ENCODE measurements at regions not wholly inside any gene's neighbourhood (a gene's known extent, or its start where the extent isn't known, plus 50 kb on each side); places are given as distances from the start of the nearest gene placed in this dataset.

DNA sequence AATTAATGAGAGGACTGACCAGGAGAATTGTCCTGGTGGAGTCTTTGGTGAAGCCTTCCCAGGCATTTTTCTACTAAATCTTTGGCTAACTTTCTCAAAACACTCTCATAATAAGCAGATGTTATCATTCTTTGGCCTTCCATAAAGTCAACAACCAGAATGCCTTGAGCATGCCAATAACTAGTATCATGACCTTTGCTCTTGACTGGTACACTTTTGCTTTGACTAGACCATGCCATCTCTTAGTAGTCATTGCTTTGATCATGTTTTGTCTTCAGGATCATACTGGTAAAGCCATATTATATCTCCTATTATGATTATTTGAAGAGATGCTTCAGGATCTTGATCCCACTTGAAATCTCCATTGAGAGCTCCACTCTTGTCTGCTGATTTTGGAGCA lies 506.9 kb downstream of the ELAVL2 start:
- no peaks in the 10 kb centered on the region for H3K4me1 ChIP-seq (ENCODE audit: control insufficient read depth, insufficient read depth, low read length)
- CTCF ChIA-PET: no interaction called here
- no peak overlapping the region for H2AFZ ChIP-seq (replicated peaks; ENCODE audit: low read length, poor library complexity)
- no peak overlapping the region for H4K5ac ChIP-seq (ENCODE audit: low read depth, low read length)
- POLR2A ChIA-PET (ENCODE audit: unreplicated experiment): no interaction called here
- dilution Hi-C loops (cut with HindIII; ENCODE audit: low sequenced_read_pairs, unreplicated experiment): no loop called here
- H2BK120ac ChIP-seq (ENCODE audit: low read depth, low read length): no peak overlapping the region
- H3K36me3 ChIP-seq (ENCODE audit: control insufficient read depth, insufficient read depth, low read length): no peaks in the 10 kb centered on the region
- H3K14ac ChIP-seq (replicated peaks; ENCODE audit: low read depth, low read length): no peak overlapping the region
- H2BK5ac ChIP-seq (ENCODE audit: low read depth, low read length, poor library complexity, severe bottlenecking): no peak overlapping the region
- no peaks in the 10 kb centered on the region for H3K79me1 ChIP-seq (ENCODE audit: low read depth in 1 of 2, low read length in 2 of 2)
- H2BK20ac ChIP-seq (ENCODE audit: low read depth, low read length): no peak overlapping the region
- no peak overlapping the region for H4K91ac ChIP-seq (ENCODE audit: insufficient read depth, low read depth, low read length)
- H4K8ac ChIP-seq (ENCODE audit: low read depth in 2 of 2, low read length in 2 of 2): no peak overlapping the region
- in situ Hi-C loops (cut with MboI; ENCODE audit: low sequenced_read_pairs): no loop called here
- H3K27ac ChIP-seq (ENCODE audit: insufficient read depth, low read length): no peak overlapping the region
- H3K4ac ChIP-seq (ENCODE audit: low read depth, low read length): no peak overlapping the region
- no peak overlapping the region for H2AK5ac ChIP-seq (ENCODE audit: low read depth, low read length)
- no peak for ATAC-seq (ENCODE audit: low read depth)
- no peak for DNase-seq
- H3K4me3 ChIP-seq (ENCODE audit: insufficient read depth, low read depth, low read length): no peak overlapping the region
- no peak overlapping the region for H3K18ac ChIP-seq (ENCODE audit: low read depth, low read length)
- H3K56ac ChIP-seq (ENCODE audit: extremely low read depth, insufficient read depth, low read length): no peak overlapping the region
- H3K4me2 ChIP-seq (ENCODE audit: low read depth, low read length): no peak overlapping the region
- no peaks in the 10 kb centered on the region for H3K27me3 ChIP-seq (ENCODE audit: control insufficient read depth, insufficient read depth, low read length)
- H3K9me3 ChIP-seq (ENCODE audit: control insufficient read depth, insufficient read depth, low read length): no peaks in the 10 kb centered on the region
- no peaks in the 10 kb centered on the region for H3K9me1 ChIP-seq (ENCODE audit: insufficient read depth, low read length)
- no peak overlapping the region for H3K23ac ChIP-seq (ENCODE audit: low read depth, low read length)
- H3K9ac ChIP-seq (ENCODE audit: low read depth, low read length): no peak overlapping the region
- no peaks in the 10 kb centered on the region for H4K20me1 ChIP-seq (ENCODE audit: insufficient read depth, low read length)
- no peak overlapping the region for H2BK15ac ChIP-seq (ENCODE audit: low read depth, low read length)
- intact Hi-C loops (cut with micrococcal nuclease): no loop called here
- H2AK9ac ChIP-seq (replicated peaks; ENCODE audit: low read depth, low read length, poor library complexity): no peak overlapping the region
- TF ChIP-seq MAFK (IDR thresholded peaks at IDR 0.05; ENCODE audit: low read depth, low read length) (no peak), SMC3 (IDR thresholded peaks at IDR 0.05; ENCODE audit: low read depth, low read length) (no peak), RCOR1 (IDR thresholded peaks at IDR 0.05; ENCODE audit: insufficient replicate concordance, low read length) (no peak), RAD21 (IDR thresholded peaks at IDR 0.05; ENCODE audit: low read length) (no peak), POLR2A (IDR thresholded peaks at IDR 0.05; ENCODE audit: low read depth, low read length) (no peak), CEBPB (IDR thresholded peaks at IDR 0.05; ENCODE audit: low read depth, low read length) (no peak), BHLHE40 (IDR thresholded peaks at IDR 0.05; ENCODE audit: low read depth, low read length) (no peak), CHD1 (IDR thresholded peaks at IDR 0.05; ENCODE audit: low read depth, low read length) (no peak), FOS (IDR thresholded peaks at IDR 0.05; ENCODE audit: low read depth, low read length) (no peak), MAZ (IDR thresholded peaks at IDR 0.05; ENCODE audit: borderline replicate concordance, low read depth, low read length) (no peak), RFX5 (IDR thresholded peaks at IDR 0.05; ENCODE audit: low read depth, low read length) (no peak), NFE2L2 (IDR thresholded peaks at IDR 0.05; ENCODE audit: low read depth, low read length) (no peak), MXI1 (IDR thresholded peaks at IDR 0.05; ENCODE audit: borderline replicate concordance, low read depth, low read length) (no peak)
- TF ChIP-seq, protein P1, sequence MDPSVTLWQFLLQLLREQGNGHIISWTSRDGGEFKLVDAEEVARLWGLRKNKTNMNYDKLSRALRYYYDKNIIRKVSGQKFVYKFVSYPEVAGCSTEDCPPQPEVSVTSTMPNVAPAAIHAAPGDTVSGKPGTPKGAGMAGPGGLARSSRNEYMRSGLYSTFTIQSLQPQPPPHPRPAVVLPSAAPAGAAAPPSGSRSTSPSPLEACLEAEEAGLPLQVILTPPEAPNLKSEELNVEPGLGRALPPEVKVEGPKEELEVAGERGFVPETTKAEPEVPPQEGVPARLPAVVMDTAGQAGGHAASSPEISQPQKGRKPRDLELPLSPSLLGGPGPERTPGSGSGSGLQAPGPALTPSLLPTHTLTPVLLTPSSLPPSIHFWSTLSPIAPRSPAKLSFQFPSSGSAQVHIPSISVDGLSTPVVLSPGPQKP (IDR thresholded peaks at IDR 0.05; ENCODE audit: borderline replicate concordance, low read depth, low read length): no peak
- TF ChIP-seq, protein P2, sequence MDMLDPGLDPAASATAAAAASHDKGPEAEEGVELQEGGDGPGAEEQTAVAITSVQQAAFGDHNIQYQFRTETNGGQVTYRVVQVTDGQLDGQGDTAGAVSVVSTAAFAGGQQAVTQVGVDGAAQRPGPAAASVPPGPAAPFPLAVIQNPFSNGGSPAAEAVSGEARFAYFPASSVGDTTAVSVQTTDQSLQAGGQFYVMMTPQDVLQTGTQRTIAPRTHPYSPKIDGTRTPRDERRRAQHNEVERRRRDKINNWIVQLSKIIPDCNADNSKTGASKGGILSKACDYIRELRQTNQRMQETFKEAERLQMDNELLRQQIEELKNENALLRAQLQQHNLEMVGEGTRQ (IDR thresholded peaks at IDR 0.05; ENCODE audit: low read depth, low read length): no peak
- TF ChIP-seq, protein P3, sequence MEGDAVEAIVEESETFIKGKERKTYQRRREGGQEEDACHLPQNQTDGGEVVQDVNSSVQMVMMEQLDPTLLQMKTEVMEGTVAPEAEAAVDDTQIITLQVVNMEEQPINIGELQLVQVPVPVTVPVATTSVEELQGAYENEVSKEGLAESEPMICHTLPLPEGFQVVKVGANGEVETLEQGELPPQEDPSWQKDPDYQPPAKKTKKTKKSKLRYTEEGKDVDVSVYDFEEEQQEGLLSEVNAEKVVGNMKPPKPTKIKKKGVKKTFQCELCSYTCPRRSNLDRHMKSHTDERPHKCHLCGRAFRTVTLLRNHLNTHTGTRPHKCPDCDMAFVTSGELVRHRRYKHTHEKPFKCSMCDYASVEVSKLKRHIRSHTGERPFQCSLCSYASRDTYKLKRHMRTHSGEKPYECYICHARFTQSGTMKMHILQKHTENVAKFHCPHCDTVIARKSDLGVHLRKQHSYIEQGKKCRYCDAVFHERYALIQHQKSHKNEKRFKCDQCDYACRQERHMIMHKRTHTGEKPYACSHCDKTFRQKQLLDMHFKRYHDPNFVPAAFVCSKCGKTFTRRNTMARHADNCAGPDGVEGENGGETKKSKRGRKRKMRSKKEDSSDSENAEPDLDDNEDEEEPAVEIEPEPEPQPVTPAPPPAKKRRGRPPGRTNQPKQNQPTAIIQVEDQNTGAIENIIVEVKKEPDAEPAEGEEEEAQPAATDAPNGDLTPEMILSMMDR (conservative IDR thresholded peaks at IDR 0.05; ENCODE audit: low read depth, low read length): no peak
- BruUV-seq (replicated peaks): no TSS peak

Measured in IMR-90 (cell line).